GM23338 (cell line): ENCODE measurements at regions not wholly inside any gene's neighbourhood (a gene's known extent, or its start where the extent isn't known, plus 50 kb on each side); places are given as distances from the start of the nearest gene placed in this dataset.

Source experiments
- ATAC-seq: fragments of 200-7000 bp; cut with Tn5 transposase; 3 replicates; pipeline ENCODE4 v1.9.1; 2020
- DNase-seq: peaks from one replicate; pipeline ENCODE4 v3.0.0-alpha.2; 2015; ENCODE audit warnings: low spot score
- H2AFZ ChIP-seq: fragments of 200-600 bp; sonication (generic); 2 replicates; pipeline ENCODE4 v1.8.0; 2016; ENCODE audit warnings: antibody characterized with exemption, mild to moderate bottlenecking, moderate library complexity
- H3F3A ChIP-seq: fragments of 200-600 bp; sonication (generic); replicated peaks from 2 replicates; pipeline ENCODE4 v1.8.0; 2017; ENCODE audit warnings: antibody characterized with exemption, mixed run types, low read depth
- H3K27ac ChIP-seq: fragments of 200-600 bp; sonication (generic); 2 replicates; pipeline ENCODE4 v1.6.1; 2016; ENCODE audit warnings: low read depth
- H3K27me3 ChIP-seq: fragments of 200-600 bp; sonication (generic); 2 replicates; pipeline ENCODE4 v1.8.0; 2016; ENCODE audit warnings: mild to moderate bottlenecking, mixed run types, moderate library complexity; ENCODE audit not compliant: insufficient read depth
- H3K36me3 ChIP-seq: fragments of 200-600 bp; sonication (generic); 2 replicates; pipeline ENCODE4 v1.8.0; 2016; ENCODE audit warnings: mild to moderate bottlenecking; ENCODE audit not compliant: insufficient read depth
- H3K4me1 ChIP-seq: fragments of 200-600 bp; sonication (generic); 2 replicates; pipeline ENCODE4 v1.8.0; 2016; ENCODE audit warnings: mild to moderate bottlenecking, moderate library complexity; ENCODE audit not compliant: insufficient read depth
- H3K4me2 ChIP-seq: fragments of 200-600 bp; sonication (generic); 2 replicates; pipeline ENCODE4 v1.7.1; 2017; ENCODE audit warnings: mixed run types
- H3K4me3 ChIP-seq: fragments of 200-600 bp; sonication (generic); 2 replicates; pipeline ENCODE4 v1.6.1; 2016; ENCODE audit warnings: mixed run types
- H3K79me2 ChIP-seq: fragments of 200-600 bp; sonication (generic); replicated peaks from 2 replicates; pipeline ENCODE4 v1.8.0; 2017; ENCODE audit warnings: mild to moderate bottlenecking; ENCODE audit not compliant: insufficient read depth
- H3K9me2 ChIP-seq: fragments of 200-600 bp; sonication (generic); 2 replicates; pipeline ENCODE4 v1.8.0; 2017; ENCODE audit not compliant: insufficient read depth
- H4K20me1 ChIP-seq: fragments of 200-600 bp; sonication (generic); replicated peaks from 2 replicates; pipeline ENCODE4 v1.8.0; 2017; ENCODE audit warnings: mild to moderate bottlenecking; ENCODE audit not compliant: insufficient read depth
- H3K27ac Mint-ChIP-seq: 2 replicates; pipeline ENCODE4 v1.8.0; 2020; ENCODE audit warnings: inconsistent platforms, mild to moderate bottlenecking, moderate library complexity, mixed read lengths
- H3K27me3 Mint-ChIP-seq: 3 replicates; pipeline ENCODE4 v1.8.0; 2022; ENCODE audit warnings: low read depth, mild to moderate bottlenecking, moderate library complexity, mixed read lengths, inconsistent platforms; ENCODE audit not compliant: insufficient read depth, poor library complexity
- H3K36me3 Mint-ChIP-seq: 3 replicates; pipeline ENCODE4 v1.8.0; 2021; ENCODE audit warnings: low read depth, mild to moderate bottlenecking, inconsistent platforms, moderate library complexity, mixed read lengths
- H3K4me1 Mint-ChIP-seq: 3 replicates; pipeline ENCODE4 v1.8.0; 2020; ENCODE audit warnings: mild to moderate bottlenecking, inconsistent platforms, mixed read lengths
- H3K4me3 Mint-ChIP-seq: 3 replicates; pipeline ENCODE4 v1.8.0; 2021; ENCODE audit warnings: moderate library complexity, mild to moderate bottlenecking, inconsistent platforms, mixed read lengths
- H3K9me3 Mint-ChIP-seq: 3 replicates; pipeline ENCODE4 v1.8.0; 2020; ENCODE audit warnings: moderate library complexity, mild to moderate bottlenecking, inconsistent platforms, mixed read lengths
- EZH2 ChIP-seq: fragments of 200-600 bp; sonication (generic); IDR thresholded peaks from one replicate; pipeline ENCODE4 v1.8.0; 2017; ENCODE audit warnings: antibody characterized with exemption, mild to moderate bottlenecking, low read depth; ENCODE audit not compliant: unreplicated experiment
- EZH2phosphoT487 ChIP-seq: fragments of 200-600 bp; sonication (generic); IDR thresholded peaks from one replicate; pipeline ENCODE4 v1.8.1; 2018; ENCODE audit warnings: antibody characterized with exemption; ENCODE audit not compliant: unreplicated experiment
- NANOG ChIP-seq: IDR thresholded peaks from 2 replicates; pipeline ENCODE4 v1.6.1; 2016; ENCODE audit warnings: antibody characterized with exemption, borderline replicate concordance
- ZNF331 ChIP-seq: fragments of 250-450 bp; sonication (Bioruptor Pico); IDR thresholded peaks from 2 replicates; pipeline ENCODE4 v1.5.0; 2020; ENCODE audit warnings: low read depth, mild to moderate bottlenecking, moderate library complexity
- TF ChIP-seq, protein P1 (sequence below), 2 experiments: fragments of 200-600 bp in 1 of 2; sonication (generic) in 1 of 2; conservative IDR thresholded peaks; 2 replicates each; pipeline versions ENCODE4 v1.5.1 to v1.6.1; 2016 to 2017; ENCODE audit warnings: antibody characterized with exemption in 2 of 2, low read depth in 2 of 2, mild to moderate bottlenecking in 2 of 2, moderate library complexity in 1 of 2
- TF ChIP-seq, protein P2 (sequence below): fragments of 250-450 bp; sonication (Bioruptor Pico); IDR thresholded peaks from 2 replicates; pipeline ENCODE4 v1.5.0; 2020; ENCODE audit warnings: mild to moderate bottlenecking, moderate library complexity
- TF ChIP-seq, protein P3 (sequence below): IDR thresholded peaks from 2 replicates; pipeline ENCODE4 v1.6.1; 2016; ENCODE audit warnings: antibody characterized with exemption

DNA sequence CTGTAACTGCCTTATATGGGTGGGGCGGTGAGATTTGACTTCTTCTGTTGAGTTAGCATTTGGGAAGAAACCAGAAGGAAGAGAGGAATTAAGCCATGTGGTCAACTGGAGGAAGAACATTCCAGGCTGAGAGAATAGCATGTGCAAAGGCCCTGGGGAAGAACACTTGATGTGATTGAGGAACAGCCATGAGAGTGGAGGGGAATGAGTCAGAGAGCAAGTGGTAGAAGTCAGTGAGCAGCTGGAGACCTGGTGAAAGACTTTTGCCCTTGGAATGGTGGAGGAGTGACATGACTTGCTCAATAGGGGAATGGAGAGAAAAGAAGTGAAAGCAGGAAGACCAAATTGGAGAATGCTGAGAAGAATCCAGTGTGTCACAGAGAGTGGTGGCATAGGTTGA is 327.8 kb upstream of the HAND2 start:
- no peak overlapping the region for H3K27ac Mint-ChIP-seq
- no peaks in the 10 kb centered on the region for H3K27me3 Mint-ChIP-seq

More for the DNA sequence above, 327.8 kb upstream of the HAND2 start:
- Histone ChIP-seq H3K79me2 (no peaks in the 10 kb centered on the region), H3K27ac (no peak overlapping the region), H3F3A (no peaks in the 10 kb centered on the region), H3K4me1 (no peaks in the 10 kb centered on the region), H2AFZ (no peak overlapping the region), H3K4me3 (no peak overlapping the region), H3K27me3 (no peaks in the 10 kb centered on the region), H4K20me1 (no peaks in the 10 kb centered on the region), H3K9me2 (no peaks in the 10 kb centered on the region; the same call in 1 of the 2 replicates), H3K36me3 (no peaks in the 10 kb centered on the region), H3K4me2 (no peak overlapping the region)
- TF ChIP-seq ZNF331 (CRISPR knock-in tag) (no peak), EZH2phosphoT487 (no peak), NANOG (no peak), EZH2 (no peak)
- TF ChIP-seq, protein P1, sequence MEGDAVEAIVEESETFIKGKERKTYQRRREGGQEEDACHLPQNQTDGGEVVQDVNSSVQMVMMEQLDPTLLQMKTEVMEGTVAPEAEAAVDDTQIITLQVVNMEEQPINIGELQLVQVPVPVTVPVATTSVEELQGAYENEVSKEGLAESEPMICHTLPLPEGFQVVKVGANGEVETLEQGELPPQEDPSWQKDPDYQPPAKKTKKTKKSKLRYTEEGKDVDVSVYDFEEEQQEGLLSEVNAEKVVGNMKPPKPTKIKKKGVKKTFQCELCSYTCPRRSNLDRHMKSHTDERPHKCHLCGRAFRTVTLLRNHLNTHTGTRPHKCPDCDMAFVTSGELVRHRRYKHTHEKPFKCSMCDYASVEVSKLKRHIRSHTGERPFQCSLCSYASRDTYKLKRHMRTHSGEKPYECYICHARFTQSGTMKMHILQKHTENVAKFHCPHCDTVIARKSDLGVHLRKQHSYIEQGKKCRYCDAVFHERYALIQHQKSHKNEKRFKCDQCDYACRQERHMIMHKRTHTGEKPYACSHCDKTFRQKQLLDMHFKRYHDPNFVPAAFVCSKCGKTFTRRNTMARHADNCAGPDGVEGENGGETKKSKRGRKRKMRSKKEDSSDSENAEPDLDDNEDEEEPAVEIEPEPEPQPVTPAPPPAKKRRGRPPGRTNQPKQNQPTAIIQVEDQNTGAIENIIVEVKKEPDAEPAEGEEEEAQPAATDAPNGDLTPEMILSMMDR (conservative IDR thresholded peaks at IDR 0.05; ENCODE audit: low read depth in 2 of 2) = no peak
- TF ChIP-seq, protein P2, sequence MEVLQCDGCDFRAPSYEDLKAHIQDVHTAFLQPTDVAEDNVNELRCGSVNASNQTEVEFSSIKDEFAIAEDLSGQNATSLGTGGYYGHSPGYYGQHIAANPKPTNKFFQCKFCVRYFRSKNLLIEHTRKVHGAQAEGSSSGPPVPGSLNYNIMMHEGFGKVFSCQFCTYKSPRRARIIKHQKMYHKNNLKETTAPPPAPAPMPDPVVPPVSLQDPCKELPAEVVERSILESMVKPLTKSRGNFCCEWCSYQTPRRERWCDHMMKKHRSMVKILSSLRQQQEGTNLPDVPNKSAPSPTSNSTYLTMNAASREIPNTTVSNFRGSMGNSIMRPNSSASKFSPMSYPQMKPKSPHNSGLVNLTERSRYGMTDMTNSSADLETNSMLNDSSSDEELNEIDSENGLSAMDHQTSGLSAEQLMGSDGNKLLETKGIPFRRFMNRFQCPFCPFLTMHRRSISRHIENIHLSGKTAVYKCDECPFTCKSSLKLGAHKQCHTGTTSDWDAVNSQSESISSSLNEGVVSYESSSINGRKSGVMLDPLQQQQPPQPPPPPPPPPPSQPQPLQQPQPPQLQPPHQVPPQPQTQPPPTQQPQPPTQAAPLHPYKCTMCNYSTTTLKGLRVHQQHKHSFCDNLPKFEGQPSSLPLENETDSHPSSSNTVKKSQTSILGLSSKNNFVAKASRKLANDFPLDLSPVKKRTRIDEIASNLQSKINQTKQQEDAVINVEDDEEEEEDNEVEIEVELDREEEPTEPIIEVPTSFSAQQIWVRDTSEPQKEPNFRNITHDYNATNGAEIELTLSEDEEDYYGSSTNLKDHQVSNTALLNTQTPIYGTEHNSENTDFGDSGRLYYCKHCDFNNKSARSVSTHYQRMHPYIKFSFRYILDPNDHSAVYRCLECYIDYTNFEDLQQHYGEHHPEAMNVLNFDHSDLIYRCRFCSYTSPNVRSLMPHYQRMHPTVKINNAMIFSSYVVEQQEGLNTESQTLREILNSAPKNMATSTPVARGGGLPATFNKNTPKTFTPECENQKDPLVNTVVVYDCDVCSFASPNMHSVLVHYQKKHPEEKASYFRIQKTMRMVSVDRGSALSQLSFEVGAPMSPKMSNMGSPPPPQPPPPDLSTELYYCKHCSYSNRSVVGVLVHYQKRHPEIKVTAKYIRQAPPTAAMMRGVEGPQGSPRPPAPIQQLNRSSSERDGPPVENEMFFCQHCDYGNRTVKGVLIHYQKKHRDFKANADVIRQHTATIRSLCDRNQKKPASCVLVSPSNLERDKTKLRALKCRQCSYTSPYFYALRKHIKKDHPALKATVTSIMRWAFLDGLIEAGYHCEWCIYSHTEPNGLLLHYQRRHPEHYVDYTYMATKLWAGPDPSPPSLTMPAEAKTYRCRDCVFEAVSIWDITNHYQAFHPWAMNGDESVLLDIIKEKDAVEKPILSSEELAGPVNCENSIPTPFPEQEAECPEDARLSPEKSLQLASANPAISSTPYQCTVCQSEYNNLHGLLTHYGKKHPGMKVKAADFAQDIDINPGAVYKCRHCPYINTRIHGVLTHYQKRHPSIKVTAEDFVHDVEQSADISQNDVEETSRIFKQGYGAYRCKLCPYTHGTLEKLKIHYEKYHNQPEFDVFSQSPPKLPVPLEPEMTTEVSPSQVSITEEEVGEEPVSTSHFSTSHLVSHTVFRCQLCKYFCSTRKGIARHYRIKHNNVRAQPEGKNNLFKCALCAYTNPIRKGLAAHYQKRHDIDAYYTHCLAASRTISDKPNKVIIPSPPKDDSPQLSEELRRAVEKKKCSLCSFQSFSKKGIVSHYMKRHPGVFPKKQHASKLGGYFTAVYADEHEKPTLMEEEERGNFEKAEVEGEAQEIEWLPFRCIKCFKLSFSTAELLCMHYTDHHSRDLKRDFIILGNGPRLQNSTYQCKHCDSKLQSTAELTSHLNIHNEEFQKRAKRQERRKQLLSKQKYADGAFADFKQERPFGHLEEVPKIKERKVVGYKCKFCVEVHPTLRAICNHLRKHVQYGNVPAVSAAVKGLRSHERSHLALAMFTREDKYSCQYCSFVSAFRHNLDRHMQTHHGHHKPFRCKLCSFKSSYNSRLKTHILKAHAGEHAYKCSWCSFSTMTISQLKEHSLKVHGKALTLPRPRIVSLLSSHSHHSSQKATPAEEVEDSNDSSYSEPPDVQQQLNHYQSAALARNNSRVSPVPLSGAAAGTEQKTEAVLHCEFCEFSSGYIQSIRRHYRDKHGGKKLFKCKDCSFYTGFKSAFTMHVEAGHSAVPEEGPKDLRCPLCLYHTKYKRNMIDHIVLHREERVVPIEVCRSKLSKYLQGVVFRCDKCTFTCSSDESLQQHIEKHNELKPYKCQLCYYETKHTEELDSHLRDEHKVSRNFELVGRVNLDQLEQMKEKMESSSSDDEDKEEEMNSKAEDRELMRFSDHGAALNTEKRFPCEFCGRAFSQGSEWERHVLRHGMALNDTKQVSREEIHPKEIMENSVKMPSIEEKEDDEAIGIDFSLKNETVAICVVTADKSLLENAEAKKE (CRISPR knock-in tag) = no peak
- TF ChIP-seq, protein P3, sequence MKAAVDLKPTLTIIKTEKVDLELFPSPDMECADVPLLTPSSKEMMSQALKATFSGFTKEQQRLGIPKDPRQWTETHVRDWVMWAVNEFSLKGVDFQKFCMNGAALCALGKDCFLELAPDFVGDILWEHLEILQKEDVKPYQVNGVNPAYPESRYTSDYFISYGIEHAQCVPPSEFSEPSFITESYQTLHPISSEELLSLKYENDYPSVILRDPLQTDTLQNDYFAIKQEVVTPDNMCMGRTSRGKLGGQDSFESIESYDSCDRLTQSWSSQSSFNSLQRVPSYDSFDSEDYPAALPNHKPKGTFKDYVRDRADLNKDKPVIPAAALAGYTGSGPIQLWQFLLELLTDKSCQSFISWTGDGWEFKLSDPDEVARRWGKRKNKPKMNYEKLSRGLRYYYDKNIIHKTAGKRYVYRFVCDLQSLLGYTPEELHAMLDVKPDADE = no peak
- no peak for DNase-seq
- H3K9me3 Mint-ChIP-seq = no peaks in the 10 kb centered on the region
- H3K4me3 Mint-ChIP-seq = no peak overlapping the region
- H3K36me3 Mint-ChIP-seq = no peaks in the 10 kb centered on the region
- no peak for ATAC-seq
- no peaks in the 10 kb centered on the region for H3K4me1 Mint-ChIP-seq
